ENCODE measurements at regions not wholly inside any gene's neighbourhood (a gene's known extent, or its start where the extent isn't known, plus 50 kb on each side); places are given as distances from the start of the nearest gene placed in this dataset.

GRCh38 chr2:193272011-193272410 lies 1077.3 kb upstream of the TMEFF2 start:
- H3K4me3 Mint-ChIP-seq = peak overlapping the region in 1 of 2 donors; percentile 47
- H3K9ac ChIP-seq (ENCODE audit: insufficient read depth, low read length, poor library complexity, severe bottlenecking) = no peak overlapping the region
- no peak for TF ChIP-seq CTCF (IDR thresholded peaks at IDR 0.05)
- H4K20me1 ChIP-seq (ENCODE audit: insufficient read depth, low read length) = no peaks in the 10 kb centered on the region
- H3K79me2 ChIP-seq (ENCODE audit: insufficient read depth, low read length) = no peaks in the 10 kb centered on the region
- peak overlapping the region in 1 of 2 donors; percentile 63 for H3K27ac ChIP-seq (ENCODE audit: low read depth in 1 of 2, low read length in 2 of 2)
- H3K4me2 ChIP-seq (replicated peaks; ENCODE audit: extremely low read depth, low read length, poor library complexity, severe bottlenecking) = peak overlapping the region; percentile 28
- 0% methylated on average over 1 of the region's 1 CpG for WGBS (ENCODE audit: insufficient coverage)
- H3K9me3 ChIP-seq (replicated peaks in 1 of 2; ENCODE audit: control insufficient read depth in 1 of 2, insufficient read depth in 1 of 2, low read length in 2 of 2) = peaks cover 0 to 12% of the 10 kb centered on the region in 2 donors
- no peaks in the 10 kb centered on the region for H3K36me3 Mint-ChIP-seq
- intact Hi-C loops (cut with micrococcal nuclease) = no loop called here
- H3K27me3 ChIP-seq (ENCODE audit: control insufficient read depth in 2 of 2, insufficient read depth in 2 of 2, low read length in 2 of 2) = no peaks in the 10 kb centered on the region
- H3K4me1 ChIP-seq (ENCODE audit: control insufficient read depth in 1 of 2, insufficient read depth in 2 of 2, low read length in 2 of 2) = peaks cover 14 to 17% of the 10 kb centered on the region in 2 donors
- no peaks in the 10 kb centered on the region for H3K27me3 Mint-ChIP-seq (ENCODE audit: low read depth in 3 of 3)
- H3K36me3 ChIP-seq (replicated peaks in 1 of 2; ENCODE audit: control insufficient read depth in 1 of 2, insufficient read depth in 2 of 2, low read length in 2 of 2) = no peaks in the 10 kb centered on the region
- H3K9me3 Mint-ChIP-seq = peaks cover 5 to 13% (median 9%) of the 10 kb centered on the region in 7 donors
- H3K4me3 ChIP-seq (replicated peaks in 1 of 3; ENCODE audit: low read depth in 2 of 3, low read length in 3 of 3) = peak overlapping the region in 1 of 3 experiments; percentile 10
- peak overlapping the region; percentile 25 to 77 (median 55) for H3K27ac Mint-ChIP-seq
- no peak overlapping the region for H2AFZ ChIP-seq (ENCODE audit: insufficient read depth, low read depth, low read length, poor library complexity, severe bottlenecking)
- peaks cover 16% of the 10 kb centered on the region for H3K4me1 Mint-ChIP-seq
- peak in 2 of 3 donors; percentile 10 to 38 for DNase-seq

- Histone ChIP-seq H2AFZ (ENCODE audit: insufficient read depth, low read depth, low read length, poor library complexity, severe bottlenecking) (no peak overlapping the region), H3K4me1 (ENCODE audit: control insufficient read depth in 1 of 2, insufficient read depth in 2 of 2, low read length in 2 of 2) (peaks cover 14 to 17% of the 10 kb centered on the region in 2 donors), H3K36me3 (replicated peaks in 1 of 2; ENCODE audit: control insufficient read depth in 1 of 2, insufficient read depth in 2 of 2, low read length in 2 of 2) (no peaks in the 10 kb centered on the region), H3K4me3 (replicated peaks in 1 of 3; ENCODE audit: low read depth in 2 of 3, low read length in 3 of 3) (no peak overlapping the region), H4K20me1 (ENCODE audit: insufficient read depth, low read length) (no peaks in the 10 kb centered on the region), H3K9ac (ENCODE audit: insufficient read depth, low read length, poor library complexity, severe bottlenecking) (no peak overlapping the region), H3K79me2 (ENCODE audit: insufficient read depth, low read length) (no peaks in the 10 kb centered on the region), H3K9me3 (replicated peaks in 1 of 2; ENCODE audit: control insufficient read depth in 1 of 2, insufficient read depth in 1 of 2, low read length in 2 of 2) (no peaks in the 10 kb centered on the region), H3K27me3 (ENCODE audit: control insufficient read depth in 2 of 2, insufficient read depth in 2 of 2, low read length in 2 of 2) (no peaks in the 10 kb centered on the region), H3K4me2 (replicated peaks; ENCODE audit: extremely low read depth, low read length, poor library complexity, severe bottlenecking) (no peak overlapping the region), H3K27ac (ENCODE audit: low read depth in 1 of 2, low read length in 2 of 2) (peak overlapping the region in 1 of 2 donors; percentile 63)
- Mint-ChIP-seq H3K9me3 (peaks cover 0 to 7% (median 4%) of the 10 kb centered on the region in 7 donors), H3K27ac (no peak overlapping the region), H3K27me3 (ENCODE audit: low read depth in 3 of 3) (no peaks in the 10 kb centered on the region), H3K36me3 (no peaks in the 10 kb centered on the region), H3K4me1 (peaks cover 16% of the 10 kb centered on the region), H3K4me3 (no peak overlapping the region)
- DNase-seq = no peak
- intact Hi-C loops (cut with micrococcal nuclease) = no loop called here
- no peak for TF ChIP-seq CTCF (IDR thresholded peaks at IDR 0.05)
Measured at GRCh38 chr2:193270816-193271215, 1076.1 kb upstream of the TMEFF2 start.

Data from CD14-positive monocyte (primary cell).